ENCODE measurements at regions not wholly inside any gene's neighbourhood (a gene's known extent, or its start where the extent isn't known, plus 50 kb on each side); places are given as distances from the start of the nearest gene placed in this dataset.

DNA sequence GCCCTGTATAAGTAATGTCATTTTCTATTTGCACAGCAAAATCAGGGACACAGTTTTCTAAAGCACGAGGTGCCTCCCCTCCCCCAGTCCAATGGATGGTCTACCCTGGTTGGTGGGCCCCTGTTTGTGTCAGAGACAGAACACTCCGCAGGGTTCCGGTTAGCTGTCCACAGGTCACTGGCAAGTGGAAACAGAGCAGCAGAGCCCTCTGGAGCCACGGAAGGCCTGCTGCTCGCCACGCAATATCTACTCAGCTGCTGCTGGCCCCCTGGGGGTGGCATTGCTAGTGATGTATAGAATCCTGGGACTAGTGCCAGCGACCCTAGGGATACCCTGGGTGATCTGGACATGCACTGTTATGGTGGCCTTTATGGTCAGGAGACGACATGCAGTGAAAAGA is 50.4 kb downstream of the RIN2 start:
- TF ChIP-seq POLR2AphosphoS5 (IDR thresholded peaks at IDR 0.05; ENCODE audit: low read depth, low read length) (no peak), POLR2A (IDR thresholded peaks at IDR 0.05; ENCODE audit: low read depth, low read length) (no peak), TAF1 (IDR thresholded peaks at IDR 0.05; ENCODE audit: borderline replicate concordance, low read depth, low read length) (no peak)
